B cell (primary cell): ENCODE measurements at regions not wholly inside any gene's neighbourhood (a gene's known extent, or its start where the extent isn't known, plus 50 kb on each side); places are given as distances from the start of the nearest gene placed in this dataset.

Experiments
- EZH2 ChIP-seq: IDR thresholded peaks from 2 replicates; pipeline ENCODE4 v1.6.1; 2012; ENCODE audit warnings: borderline replicate concordance, low read depth, mild to moderate bottlenecking, moderate library complexity, low read length; ENCODE audit not compliant: insufficient read depth, poor library complexity, severe bottlenecking
- TF ChIP-seq, protein P1 (sequence below): fragments of 200-600 bp; IDR thresholded peaks from one replicate; pipeline ENCODE4 v1.8.0; 2022; ENCODE audit warnings: antibody characterized with exemption, mild to moderate bottlenecking

DNA sequence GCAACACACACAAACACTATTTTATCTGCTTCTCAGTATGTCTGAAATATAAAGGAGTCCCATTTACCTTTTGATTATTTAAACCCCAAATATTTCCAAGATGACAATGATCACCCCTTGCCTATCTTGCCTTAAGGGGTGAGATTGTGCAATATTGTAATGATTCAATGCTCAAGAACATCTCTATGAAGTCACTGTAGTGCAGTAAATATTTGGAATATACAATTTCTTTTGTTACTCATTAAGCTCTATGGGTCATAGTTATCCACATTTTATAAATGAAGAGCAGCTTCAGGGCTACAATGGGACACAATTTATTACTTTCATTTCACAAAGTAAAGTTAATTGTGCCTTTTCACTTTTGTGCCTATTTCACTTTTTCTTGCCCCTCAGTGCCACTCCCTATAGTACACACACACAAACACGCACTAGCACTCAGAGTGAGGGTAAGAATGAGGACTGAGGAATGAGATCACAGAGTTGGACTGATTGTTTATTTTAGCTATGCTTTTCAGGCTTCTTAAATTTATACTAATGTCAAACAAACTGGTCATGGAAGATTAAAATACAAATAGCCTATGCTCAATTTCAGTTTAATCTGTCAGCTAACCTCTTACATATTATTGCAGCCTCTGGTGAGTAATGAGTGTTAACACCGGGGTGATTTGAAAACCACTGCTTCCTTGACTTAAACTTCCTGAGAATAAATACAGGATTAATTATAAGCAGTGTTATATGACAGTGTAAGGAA is 521.0 kb upstream of the B3GALT2 start:
- TF ChIP-seq, protein P1, sequence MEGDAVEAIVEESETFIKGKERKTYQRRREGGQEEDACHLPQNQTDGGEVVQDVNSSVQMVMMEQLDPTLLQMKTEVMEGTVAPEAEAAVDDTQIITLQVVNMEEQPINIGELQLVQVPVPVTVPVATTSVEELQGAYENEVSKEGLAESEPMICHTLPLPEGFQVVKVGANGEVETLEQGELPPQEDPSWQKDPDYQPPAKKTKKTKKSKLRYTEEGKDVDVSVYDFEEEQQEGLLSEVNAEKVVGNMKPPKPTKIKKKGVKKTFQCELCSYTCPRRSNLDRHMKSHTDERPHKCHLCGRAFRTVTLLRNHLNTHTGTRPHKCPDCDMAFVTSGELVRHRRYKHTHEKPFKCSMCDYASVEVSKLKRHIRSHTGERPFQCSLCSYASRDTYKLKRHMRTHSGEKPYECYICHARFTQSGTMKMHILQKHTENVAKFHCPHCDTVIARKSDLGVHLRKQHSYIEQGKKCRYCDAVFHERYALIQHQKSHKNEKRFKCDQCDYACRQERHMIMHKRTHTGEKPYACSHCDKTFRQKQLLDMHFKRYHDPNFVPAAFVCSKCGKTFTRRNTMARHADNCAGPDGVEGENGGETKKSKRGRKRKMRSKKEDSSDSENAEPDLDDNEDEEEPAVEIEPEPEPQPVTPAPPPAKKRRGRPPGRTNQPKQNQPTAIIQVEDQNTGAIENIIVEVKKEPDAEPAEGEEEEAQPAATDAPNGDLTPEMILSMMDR = no peak
- no peak for TF ChIP-seq EZH2
